ENCODE measurements at regions not wholly inside any gene's neighbourhood (a gene's known extent, or its start where the extent isn't known, plus 50 kb on each side); places are given as distances from the start of the nearest gene placed in this dataset.

GRCh38 chr10:24006741-24007140, 202.2 kb upstream of the KIAA1217 start:
- TF ChIP-seq CTCF (conservative IDR thresholded peaks at IDR 0.05) = no peak
- WGBS, 2 experiments (ENCODE audit: insufficient coverage in 1 of 2, insufficient read length in 1 of 2) = 93 to 100% methylated on average over 2 to 5 of the region's 5 CpGs
- H3K4me1 Mint-ChIP-seq = peaks cover 7% of the 10 kb centered on the region
- Histone ChIP-seq H3K9ac (ENCODE audit: extremely low read depth, low read length, poor library complexity, severe bottlenecking) (no peak overlapping the region), H3K36me3 (ENCODE audit: control insufficient read depth, insufficient read depth, low read length) (no peaks in the 10 kb centered on the region), H3K9me3 (ENCODE audit: control insufficient read depth, low read length) (no peaks in the 10 kb centered on the region), H3K27me3 (ENCODE audit: control insufficient read depth, insufficient read depth, low read length, poor library complexity, severe bottlenecking) (no peaks in the 10 kb centered on the region), H3K4me3 (ENCODE audit: low read length) (no peak overlapping the region), H3K27ac (ENCODE audit: low read depth, low read length) (no peak overlapping the region), H3K4me1 (ENCODE audit: control insufficient read depth, insufficient read depth, low read length) (peaks cover 6% of the 10 kb centered on the region)
- no peak overlapping the region for H3K27ac Mint-ChIP-seq
- H3K36me3 Mint-ChIP-seq (ENCODE audit: low read depth) = no peaks in the 10 kb centered on the region
- no peaks in the 10 kb centered on the region for H3K27me3 Mint-ChIP-seq (ENCODE audit: insufficient read depth)
- no peak overlapping the region for H3K4me3 Mint-ChIP-seq
- DNase-seq = no peak
- H3K9me3 Mint-ChIP-seq = no peaks in the 10 kb centered on the region

GRCh38 chr10:24007359-24007758, 201.6 kb upstream of the KIAA1217 start:
- H3K36me3 ChIP-seq (ENCODE audit: control insufficient read depth, insufficient read depth, low read length) = no peaks in the 10 kb centered on the region
- TF ChIP-seq CTCF (conservative IDR thresholded peaks at IDR 0.05) = no peak
- Mint-ChIP-seq H3K36me3 (ENCODE audit: low read depth) (no peaks in the 10 kb centered on the region), H3K9me3 (no peaks in the 10 kb centered on the region), H3K27ac (no peak overlapping the region), H3K4me3 (no peak overlapping the region), H3K27me3 (ENCODE audit: insufficient read depth) (no peaks in the 10 kb centered on the region), H3K4me1 (peaks cover 7% of the 10 kb centered on the region)
- WGBS, 2 experiments (ENCODE audit: insufficient coverage in 1 of 2, insufficient read length in 1 of 2) = 95 to 100% methylated on average over 2 to 3 of the region's 3 CpGs
- peaks cover 6% of the 10 kb centered on the region for H3K4me1 ChIP-seq (ENCODE audit: control insufficient read depth, insufficient read depth, low read length)
- no peaks in the 10 kb centered on the region for H3K9me3 ChIP-seq (ENCODE audit: control insufficient read depth, low read length)
- H3K27me3 ChIP-seq (ENCODE audit: control insufficient read depth, insufficient read depth, low read length, poor library complexity, severe bottlenecking) = no peaks in the 10 kb centered on the region
- no peak overlapping the region for H3K27ac ChIP-seq (ENCODE audit: low read depth, low read length)
- no peak for DNase-seq
- no peak overlapping the region for H3K9ac ChIP-seq (ENCODE audit: extremely low read depth, low read length, poor library complexity, severe bottlenecking)
- no peak overlapping the region for H3K4me3 ChIP-seq (ENCODE audit: low read length)

- TF ChIP-seq CTCF (conservative IDR thresholded peaks at IDR 0.05) = no peak
- Mint-ChIP-seq H3K9me3 (no peaks in the 10 kb centered on the region), H3K27me3 (ENCODE audit: insufficient read depth) (no peaks in the 10 kb centered on the region), H3K4me3 (no peak overlapping the region), H3K27ac (peak overlapping the region; percentile 41), H3K36me3 (ENCODE audit: low read depth) (no peaks in the 10 kb centered on the region), H3K4me1 (peaks cover 7% of the 10 kb centered on the region)
- DNase-seq = peak; percentile 50
- Histone ChIP-seq H3K36me3 (ENCODE audit: control insufficient read depth, insufficient read depth, low read length) (no peaks in the 10 kb centered on the region), H3K27me3 (ENCODE audit: control insufficient read depth, insufficient read depth, low read length, poor library complexity, severe bottlenecking) (no peaks in the 10 kb centered on the region), H3K9me3 (ENCODE audit: control insufficient read depth, low read length) (no peaks in the 10 kb centered on the region), H3K4me3 (ENCODE audit: low read length) (no peak overlapping the region), H3K27ac (ENCODE audit: low read depth, low read length) (peak overlapping the region; percentile 64), H3K9ac (ENCODE audit: extremely low read depth, low read length, poor library complexity, severe bottlenecking) (no peak overlapping the region), H3K4me1 (ENCODE audit: control insufficient read depth, insufficient read depth, low read length) (peaks cover 6% of the 10 kb centered on the region)
- WGBS, 2 experiments (ENCODE audit: insufficient coverage in 1 of 2, insufficient read length in 1 of 2) = 74 to 81% methylated on average over 7 to 13 of the region's 13 CpGs
These were observed 200.5 kb upstream of the KIAA1217 start for GRCh38 chr10:24008164-24009091.

All from endodermal cell (in vitro differentiated cells).